ENCODE measurements at regions not wholly inside any gene's neighbourhood (a gene's known extent, or its start where the extent isn't known, plus 50 kb on each side); places are given as distances from the start of the nearest gene placed in this dataset.

DNA sequence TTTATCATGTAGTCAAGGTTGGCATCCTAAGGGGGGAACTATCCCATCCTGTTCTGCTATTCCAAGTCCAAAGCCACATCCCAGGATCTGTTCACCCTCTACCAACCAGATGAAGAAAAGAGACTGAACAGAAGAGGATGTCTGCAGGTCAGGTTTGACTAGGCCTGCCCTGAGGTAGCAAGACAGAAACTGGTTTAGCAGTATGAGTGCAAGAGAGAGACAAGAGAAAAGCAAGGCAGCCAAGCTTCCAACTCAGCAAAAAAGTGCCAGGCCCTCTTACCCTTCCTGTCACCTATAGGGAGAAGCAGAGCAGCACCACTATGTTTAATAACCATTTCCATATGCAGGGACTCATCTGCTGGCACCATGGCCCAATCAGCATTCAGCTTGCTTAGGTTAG lies 320.8 kb upstream of the DUSP10 start:
- TF ChIP-seq, protein P1, sequence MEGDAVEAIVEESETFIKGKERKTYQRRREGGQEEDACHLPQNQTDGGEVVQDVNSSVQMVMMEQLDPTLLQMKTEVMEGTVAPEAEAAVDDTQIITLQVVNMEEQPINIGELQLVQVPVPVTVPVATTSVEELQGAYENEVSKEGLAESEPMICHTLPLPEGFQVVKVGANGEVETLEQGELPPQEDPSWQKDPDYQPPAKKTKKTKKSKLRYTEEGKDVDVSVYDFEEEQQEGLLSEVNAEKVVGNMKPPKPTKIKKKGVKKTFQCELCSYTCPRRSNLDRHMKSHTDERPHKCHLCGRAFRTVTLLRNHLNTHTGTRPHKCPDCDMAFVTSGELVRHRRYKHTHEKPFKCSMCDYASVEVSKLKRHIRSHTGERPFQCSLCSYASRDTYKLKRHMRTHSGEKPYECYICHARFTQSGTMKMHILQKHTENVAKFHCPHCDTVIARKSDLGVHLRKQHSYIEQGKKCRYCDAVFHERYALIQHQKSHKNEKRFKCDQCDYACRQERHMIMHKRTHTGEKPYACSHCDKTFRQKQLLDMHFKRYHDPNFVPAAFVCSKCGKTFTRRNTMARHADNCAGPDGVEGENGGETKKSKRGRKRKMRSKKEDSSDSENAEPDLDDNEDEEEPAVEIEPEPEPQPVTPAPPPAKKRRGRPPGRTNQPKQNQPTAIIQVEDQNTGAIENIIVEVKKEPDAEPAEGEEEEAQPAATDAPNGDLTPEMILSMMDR (IDR thresholded peaks at IDR 0.05): no peak
- TF ChIP-seq POLR2A (IDR thresholded peaks at IDR 0.05): no peak
